ENCODE measurements at regions not wholly inside any gene's neighbourhood (a gene's known extent, or its start where the extent isn't known, plus 50 kb on each side); places are given as distances from the start of the nearest gene placed in this dataset.
"Not testable (repeated sequence)": the region's sequence is repeated elsewhere in the genome, so short reads cannot be mapped to it uniquely, and the experiment has no call there.

GRCh38 chr3:101913168-101913567 is 63.9 kb downstream of the NFKBIZ start:
- peak in 1 of 5 experiments; percentile 14 for DNase-seq

GRCh38 chr3:101917761-101918160 is 68.4 kb downstream of the NFKBIZ start:
- DNase-seq = not testable (repeated sequence)

GRCh38 chr3:101922151-101922725 is 72.9 kb downstream of the NFKBIZ start:
- peak in 1 of 5 experiments; percentile 86 for DNase-seq

GRCh38 chr3:101924621-101925020 is 75.3 kb downstream of the NFKBIZ start:
- DNase-seq = peak in 1 of 5 experiments; percentile 54

- not testable (repeated sequence) for DNase-seq
Observed at GRCh38 chr3:101925124-101925523, 75.8 kb downstream of the NFKBIZ start.

- DNase-seq = no peak
Observed at GRCh38 chr3:101925564-101925963, 76.2 kb downstream of the NFKBIZ start.

GRCh38 chr3:101926594-101927105 is 77.3 kb downstream of the NFKBIZ start:
- DNase-seq = no peak

- no peak for DNase-seq
Observed at GRCh38 chr3:101928890-101929289, 79.6 kb downstream of the NFKBIZ start.

GRCh38 chr3:101931081-101931480 is 81.8 kb downstream of the NFKBIZ start:
- no peak for DNase-seq

- no peak for DNase-seq
Observed at GRCh38 chr3:101932326-101933068, 83.2 kb downstream of the NFKBIZ start.

GRCh38 chr3:101936419-101937356 is 87.4 kb downstream of the NFKBIZ start:
- peak in 2 of 5 experiments; percentile 44 to 95 for DNase-seq

GRCh38 chr3:101938262-101938847 is 89.0 kb downstream of the NFKBIZ start:
- peak in 1 of 5 experiments; percentile 78 for DNase-seq

- no peak for DNase-seq
Observed at GRCh38 chr3:101939361-101940049, 90.2 kb downstream of the NFKBIZ start.

GRCh38 chr3:101940521-101941317 is 91.4 kb downstream of the NFKBIZ start:
- DNase-seq = no peak

GRCh38 chr3:101941318-101942040 is 92.2 kb downstream of the NFKBIZ start:
- peak in 1 of 5 experiments; percentile 50 for DNase-seq

- no peak for DNase-seq
Observed at GRCh38 chr3:101942356-101942755, 93.0 kb downstream of the NFKBIZ start.

- peak in 1 of 5 experiments; percentile 41 for DNase-seq
Observed at GRCh38 chr3:101943029-101943428, 93.7 kb downstream of the NFKBIZ start.

GRCh38 chr3:101944308-101944707 is 95.0 kb downstream of the NFKBIZ start:
- DNase-seq = no peak

GRCh38 chr3:101945980-101946379 is 96.7 kb downstream of the NFKBIZ start:
- no peak for DNase-seq

GRCh38 chr3:101946906-101947305 is 97.6 kb downstream of the NFKBIZ start:
- no peak for DNase-seq

Measured in T-helper 2 cell (primary cell).